HepG2 (cell line): ENCODE measurements at regions not wholly inside any gene's neighbourhood (a gene's known extent, or its start where the extent isn't known, plus 50 kb on each side); places are given as distances from the start of the nearest gene placed in this dataset.

ENCODE experiments used
- ATAC-seq: fragments of 200-7000 bp; cut with Tn5 transposase; 3 replicates; pipeline ENCODE4 v1.9.1; 2020; ENCODE audit warnings: mild to moderate bottlenecking, moderate library complexity
- BruUV-seq: library from RNA; stranded (reverse); fragments of 400-500 nt; replicated peaks from 2 replicates; lab custom pipeline; 2021; lab: Mats Ljungman, UMichigan
- CTCF ChIA-PET: fragments of 300-600 bp; formaldehyde crosslinking; extraction: SDS; loops from one replicate; lab custom pipeline; 2021; ENCODE audit warnings: low total read pairs, inconsistent platforms, low intra/inter-chr PET ratio; lab: Yijun Ruan, JAX
- POLR2A ChIA-PET: fragments of 350-600 bp; sonication (Branson Sonifier 250); formaldehyde crosslinking; loops from one replicate; lab custom pipeline; 2020; ENCODE audit warnings: antibody characterized with exemption, inconsistent platforms; lab: Yijun Ruan, JAX
- DNase-seq: peaks from one replicate; pipeline ENCODE4 v3.0.0-alpha.2; 2015; ENCODE audit warnings: low spot score
- FAIRE-seq: peaks from 3 replicates; lab custom pipeline; 2011; peaks lifted over from hg19 to GRCh38; lab: Jason Lieb, UNC
- H2AFZ ChIP-seq: one replicate; pipeline ENCODE4 v1.6.1; 2011; ENCODE audit warnings: low read length, inconsistent platforms
- H3K27ac ChIP-seq: fragments of 300-600 bp; 3 replicates; pipeline ENCODE4 v1.8.0; 2011; ENCODE audit warnings: mixed run types, mild to moderate bottlenecking, mixed read lengths, low read length, inconsistent platforms; ENCODE audit not compliant: insufficient read depth; ENCODE audit errors: extremely low read length
- H3K27me3 ChIP-seq, 2 experiments: fragments of 200-600 bp in 1 of 2; 2 replicates in 1 of 2; 3 replicates in 1 of 2; pipeline versions ENCODE4 v1.6.0 to v1.8.0; 2011; ENCODE audit warnings: low read length in 2 of 2, mild to moderate bottlenecking in 2 of 2, moderate library complexity in 2 of 2, inconsistent platforms in 1 of 2; ENCODE audit not compliant: insufficient read depth in 2 of 2, control insufficient read depth in 1 of 2
- H3K36me3 ChIP-seq, 2 experiments: fragments of 200-600 bp in 1 of 2; replicated peaks in 1 of 2; 2 replicates in 1 of 2; 3 replicates in 1 of 2; pipeline versions ENCODE4 v1.5.1 to v1.8.0; 2011; ENCODE audit warnings: low read length in 2 of 2, inconsistent platforms in 1 of 2; ENCODE audit not compliant: insufficient read depth in 2 of 2, control insufficient read depth in 1 of 2
- H3K4me1 ChIP-seq: 2 replicates; pipeline ENCODE4 v1.5.1; 2012; ENCODE audit warnings: low read length, inconsistent platforms; ENCODE audit not compliant: insufficient read depth
- H3K4me2 ChIP-seq: 2 replicates; pipeline ENCODE4 v1.6.0; 2011; ENCODE audit warnings: low read depth, low read length, inconsistent platforms
- H3K4me3 ChIP-seq, 3 experiments: fragments of 200-600 bp in 1 of 3; sonication (generic), shearing (Covaris generic) in 1 of 3; replicated peaks in 1 of 3; 2 replicates each; pipeline ENCODE4 v1.5.1; 2011 to 2016; ENCODE audit warnings: low read length in 3 of 3, inconsistent platforms in 2 of 3, low read depth in 2 of 3, mild to moderate bottlenecking in 2 of 3, control low read depth in 1 of 3, mixed read lengths in 1 of 3; ENCODE audit not compliant: insufficient read depth in 1 of 3
- H3K79me2 ChIP-seq: one replicate; pipeline ENCODE4 v1.6.1; 2011; ENCODE audit warnings: low read length, inconsistent platforms; ENCODE audit not compliant: insufficient read depth
- H3K9ac ChIP-seq: 2 replicates; pipeline ENCODE4 v1.6.0; 2011; ENCODE audit warnings: mild to moderate bottlenecking, low read depth, low read length, inconsistent platforms; ENCODE audit not compliant: insufficient read depth
- H3K9me3 ChIP-seq: 2 replicates; pipeline ENCODE4 v1.5.1; 2012; ENCODE audit warnings: mild to moderate bottlenecking, low read length
- H4K20me1 ChIP-seq: 2 replicates; pipeline ENCODE4 v1.6.0; 2011; ENCODE audit warnings: inconsistent platforms, mild to moderate bottlenecking, low read length, moderate library complexity; ENCODE audit not compliant: insufficient read depth
- ARID2 ChIP-seq: sonication (generic); formaldehyde crosslinking; IDR thresholded peaks from 2 replicates; pipeline ENCODE4 v1.8.1; 2022; ENCODE audit warnings: mild to moderate bottlenecking, missing genetic modification reagents, borderline replicate concordance
- E2F5 ChIP-seq: sonication (generic); formaldehyde crosslinking; conservative IDR thresholded peaks from 2 replicates; pipeline ENCODE4 v1.4.0; 2020; ENCODE audit warnings: missing genetic modification reagents
- EHMT2 ChIP-seq: fragments of 200-600 bp; sonication (generic); IDR thresholded peaks from 2 replicates; pipeline ENCODE4 v1.7.0; 2017; ENCODE audit warnings: antibody characterized with exemption, low read depth, low read length, borderline replicate concordance
- HNF1A ChIP-seq, 2 experiments: sonication (generic) in 1 of 2; formaldehyde crosslinking in 1 of 2; IDR thresholded peaks; 2 replicates each; pipeline versions ENCODE4 v1.4.0 to v1.6.1; 2016 to 2020; ENCODE audit warnings: borderline replicate concordance in 1 of 2, low read depth in 1 of 2, mild to moderate bottlenecking in 1 of 2, missing genetic modification reagents in 1 of 2
- IRF2 ChIP-seq: IDR thresholded peaks from 2 replicates; pipeline ENCODE4 v1.6.1; 2018; ENCODE audit warnings: missing genetic modification reagents, missing compliant biosample characterization
- POLR2AphosphoS2 ChIP-seq: IDR thresholded peaks from 2 replicates; pipeline ENCODE4 v1.6.1; 2011; ENCODE audit warnings: low read depth, low read length, improper control_type of control experiment
- SCMH1 ChIP-seq: sonication (generic); formaldehyde crosslinking; IDR thresholded peaks from 2 replicates; pipeline ENCODE4 v1.9.0; 2021; ENCODE audit warnings: missing genetic modification reagents, mild to moderate bottlenecking, borderline replicate concordance
- SMC3 ChIP-seq: IDR thresholded peaks from 2 replicates; pipeline ENCODE4 v1.6.1; 2011; ENCODE audit warnings: low read length, improper control_type of control experiment
- U2AF1 ChIP-seq: fragments of 200-400 bp; formaldehyde crosslinking; optimal IDR thresholded peaks from 2 replicates; pipeline ENCODE3; 2017; ENCODE audit warnings: mild to moderate bottlenecking, low read depth, low read length
- YEATS4 ChIP-seq: sonication (generic); formaldehyde crosslinking; IDR thresholded peaks from 2 replicates; pipeline ENCODE4 v1.4.0; 2020; ENCODE audit warnings: missing genetic modification reagents, borderline replicate concordance
- ZFP36L1 ChIP-seq: sonication (generic); formaldehyde crosslinking; IDR thresholded peaks from 2 replicates; pipeline ENCODE4 v1.8.0; 2022; ENCODE audit warnings: mild to moderate bottlenecking, missing genetic modification reagents, moderate library complexity
- ZFP82 ChIP-seq: sonication (generic); formaldehyde crosslinking; IDR thresholded peaks from 2 replicates; pipeline ENCODE4 v1.5.1; 2020; ENCODE audit warnings: mild to moderate bottlenecking, missing genetic modification reagents, borderline replicate concordance
- ZNF350 ChIP-seq: sonication (generic); formaldehyde crosslinking; IDR thresholded peaks from 2 replicates; pipeline ENCODE4 v1.4.0; 2020; ENCODE audit warnings: mild to moderate bottlenecking, low read depth, missing genetic modification reagents, borderline replicate concordance
- ZNF674 ChIP-seq: sonication (generic); formaldehyde crosslinking; IDR thresholded peaks from 2 replicates; pipeline ENCODE4 v1.5.0; 2020; ENCODE audit warnings: low read depth, mild to moderate bottlenecking, missing genetic modification reagents
- ZNF737 ChIP-seq: sonication (generic); formaldehyde crosslinking; IDR thresholded peaks from 2 replicates; pipeline ENCODE4 v1.5.0; 2020; ENCODE audit warnings: missing genetic modification reagents, mild to moderate bottlenecking, borderline replicate concordance
- WGBS: methylation state at CpG from one replicate; pipeline ENCODE4 v1.1.6; 2017; ENCODE audit warnings: low lambda C conversion rate; 5-methylcytosine and 5-hydroxymethylcytosine counted together
- in situ Hi-C: cut with HindIII; loops from 2 replicates; pipeline ENCODE4 v1.10.0; 2017; ENCODE audit warnings: low pct_unique_long_range_greater_than_20kb; ENCODE audit not compliant: extremely low pct_ligation_motif_present
- intact Hi-C: fragments of 100-400 bp; cut with micrococcal nuclease; formaldehyde crosslinking; loops from one replicate; pipeline ENCODE4 v1.10.0; 2022; ENCODE audit not compliant: unreplicated experiment

GRCh38 chr3:159583662-159584061, 405.0 kb upstream of the IL12A start:
- no peaks in the 10 kb centered on the region for H3K9me3 ChIP-seq
- WGBS: 1% methylated on average over 3 of the region's 3 CpGs
- ChIA-PET CTCF (no interaction called here), POLR2A (no interaction called here)
- H3K4me1 ChIP-seq: no peaks in the 10 kb centered on the region
- H3K79me2 ChIP-seq: no peaks in the 10 kb centered on the region
- TF ChIP-seq ZFP82 (CRISPR knock-in tag) (no peak), POLR2AphosphoS2 (no peak), U2AF1 (no peak)
- H3K27me3 ChIP-seq: no peaks in the 10 kb centered on the region
- no peak overlapping the region for H2AFZ ChIP-seq
- in situ Hi-C loops: loop anchor here (10.0 to 25.0 kb wide), 2 partner anchors 319 to 746 kb away; no protein-coding TSS in a partner anchor
- no peak overlapping the region for H3K27ac ChIP-seq
- H3K9ac ChIP-seq: no peak overlapping the region
- BruUV-seq: no TSS peak
- no peak for FAIRE-seq
- no peak overlapping the region for H3K4me3 ChIP-seq
- ATAC-seq: no peak
- intact Hi-C loops: no loop called here
- no peaks in the 10 kb centered on the region for H3K36me3 ChIP-seq
- no peak for DNase-seq
- H4K20me1 ChIP-seq: no peaks in the 10 kb centered on the region
- H3K4me2 ChIP-seq: no peak overlapping the region

DNA sequence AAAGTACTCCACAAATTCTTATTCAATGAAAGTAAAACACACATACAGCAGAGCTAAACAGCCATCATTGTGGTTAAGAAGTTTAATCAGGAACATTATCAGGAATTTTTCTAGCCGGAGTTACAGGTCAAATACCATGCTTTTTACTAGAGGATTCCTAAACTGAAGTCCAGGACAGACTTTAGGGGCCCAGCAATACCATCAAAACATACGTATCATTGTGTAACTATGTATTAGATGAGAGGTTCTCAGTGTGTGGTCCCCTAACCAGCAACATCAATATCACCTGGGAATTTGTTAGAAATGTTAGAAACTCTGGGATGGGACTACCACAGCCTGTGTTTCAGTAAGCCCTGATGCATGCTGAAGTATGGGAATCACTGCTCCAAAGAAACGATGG, 404.2 kb upstream of the IL12A start:
- Histone ChIP-seq H3K4me3 (no peak overlapping the region), H4K20me1 (no peaks in the 10 kb centered on the region), H3K36me3 (no peaks in the 10 kb centered on the region), H3K4me2 (no peak overlapping the region), H2AFZ (no peak overlapping the region), H3K27me3 (no peaks in the 10 kb centered on the region), H3K9me3 (no peaks in the 10 kb centered on the region), H3K79me2 (no peaks in the 10 kb centered on the region), H3K27ac (no peak overlapping the region), H3K9ac (no peak overlapping the region), H3K4me1 (no peaks in the 10 kb centered on the region)
- in situ Hi-C loops (loop anchor here (10.0 to 25.0 kb wide), 2 partner anchors 320 to 747 kb away; no protein-coding TSS in a partner anchor), intact Hi-C loops (no loop called here)
- FAIRE-seq (no peak), ATAC-seq (no peak), DNase-seq (no peak)
- POLR2A ChIA-PET: no interaction called here
- BruUV-seq: no TSS peak
- CTCF ChIA-PET: no interaction called here
- 0% methylated on average over 3 of the region's 3 CpGs for WGBS
- TF ChIP-seq IRF2 (no peak), ZNF674 (CRISPR knock-in tag) (no peak), HNF1A (IDR thresholded peaks at IDR 0.05; ENCODE audit: low read depth) (no peak), HNF1A (CRISPR knock-in tag; IDR thresholded peaks at IDR 0.05; ENCODE audit: borderline replicate concordance) (no peak), ZFP36L1 (CRISPR knock-in tag) (no peak), ARID2 (CRISPR knock-in tag) (no peak), ZNF350 (CRISPR knock-in tag) (no peak), ZNF737 (no peak), SMC3 (no peak), EHMT2 (no peak), YEATS4 (no peak), SCMH1 (CRISPR knock-in tag) (no peak), E2F5 (CRISPR knock-in tag) (no peak)
